ENCODE measurements at regions not wholly inside any gene's neighbourhood (a gene's known extent, or its start where the extent isn't known, plus 50 kb on each side); places are given as distances from the start of the nearest gene placed in this dataset.
A peak's percentile ranks its signal among the peaks of the same experiment; 100 is the strongest.

- no peak for DNase-seq
Observed at GRCh38 chr14:49527221-49527620, 59.0 kb downstream of the RPS29 start.

- no peak for DNase-seq
Observed at GRCh38 chr14:49526101-49526500, 60.1 kb downstream of the RPS29 start.

GRCh38 chr14:49516286-49516685 is 69.9 kb downstream of the RPS29 start:
- DNase-seq, result no peak

- DNase-seq, result no peak
Observed at GRCh38 chr14:49512571-49512970, 73.6 kb downstream of the RPS29 start.

DNA sequence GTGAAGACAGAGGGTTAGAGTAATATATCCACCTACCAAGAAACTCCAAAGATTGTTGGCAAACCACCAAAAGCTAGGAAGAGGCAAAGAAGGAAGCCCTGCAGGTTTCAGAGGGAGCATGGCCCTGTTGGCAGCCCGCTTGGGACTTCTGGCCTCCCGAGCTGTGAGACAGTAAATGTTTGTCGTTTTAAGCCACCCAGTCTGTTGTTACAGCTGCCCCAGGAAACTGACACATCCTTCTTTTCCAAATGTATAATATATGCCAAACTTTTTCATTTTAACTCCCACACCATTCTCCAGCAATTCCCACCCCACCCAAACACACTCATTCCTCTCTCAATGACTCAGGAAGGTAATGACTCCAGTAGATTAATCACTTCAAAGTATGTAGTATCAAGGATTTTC is 74.0 kb downstream of the RPS29 start:
- peak; percentile 51 for DNase-seq

- DNase-seq, result no peak
Observed at GRCh38 chr14:49508124-49508523, 78.1 kb downstream of the RPS29 start.

GRCh38 chr14:49506650-49507049 is 79.5 kb downstream of the RPS29 start:
- DNase-seq, result no peak

DNA sequence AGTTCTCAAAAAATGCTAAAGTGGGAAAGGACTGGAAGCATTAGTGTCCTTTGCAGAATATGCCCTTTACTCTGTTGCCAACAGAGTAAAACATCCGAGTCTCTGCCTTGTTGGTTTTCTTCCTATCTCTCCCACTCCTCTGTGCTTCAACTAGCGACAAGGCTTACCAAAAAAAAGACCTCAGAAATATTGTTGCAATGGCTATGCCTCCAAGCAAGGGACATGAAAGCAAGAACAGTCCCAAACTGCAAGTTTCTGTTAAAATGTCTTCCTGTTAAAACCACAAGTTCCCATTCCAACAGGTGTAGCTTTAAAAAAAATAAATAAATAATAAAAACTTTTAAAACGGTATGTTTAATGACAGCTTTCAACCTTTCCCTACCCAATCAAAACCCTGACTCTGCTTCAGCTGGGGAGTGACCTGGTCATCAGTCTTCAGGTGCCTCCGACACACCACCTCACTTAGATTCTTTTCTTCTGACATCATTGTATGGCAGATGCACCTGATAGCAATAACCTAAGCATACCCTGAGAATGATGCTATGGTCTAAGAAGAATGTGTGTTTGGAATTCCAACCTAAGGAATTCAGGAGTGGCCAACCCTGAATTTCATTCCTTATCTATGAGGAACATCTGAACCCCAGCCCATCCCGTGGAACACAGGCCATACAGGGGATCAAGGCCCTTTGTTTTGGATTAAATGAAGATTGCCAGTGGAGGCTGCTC is 81.0 kb downstream of the RPS29 start:
- DNase-seq, result no peak

- peak; percentile 66 for DNase-seq
Observed at GRCh38 chr14:49497725-49498348, 88.3 kb downstream of the RPS29 start.

DNA sequence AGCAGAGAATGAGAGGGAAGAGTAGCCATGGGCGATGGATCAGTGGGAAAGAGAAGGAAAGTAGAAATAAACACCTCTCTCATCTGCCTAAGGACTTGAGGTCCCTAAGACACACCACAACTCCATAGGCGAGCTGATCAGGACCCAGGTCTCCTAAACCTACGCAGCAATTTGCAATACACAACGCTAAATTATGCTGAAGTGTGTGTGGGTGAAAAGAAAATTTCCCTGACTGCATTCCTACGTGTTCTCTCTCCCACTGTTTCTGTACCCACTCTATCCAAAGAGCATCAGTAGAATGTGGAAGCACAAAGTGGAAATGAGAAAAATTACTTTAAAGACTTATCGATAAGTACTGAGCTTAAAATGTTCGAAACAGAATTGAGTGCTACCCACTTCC is 88.9 kb downstream of the RPS29 start:
- no peak for DNase-seq

DNA sequence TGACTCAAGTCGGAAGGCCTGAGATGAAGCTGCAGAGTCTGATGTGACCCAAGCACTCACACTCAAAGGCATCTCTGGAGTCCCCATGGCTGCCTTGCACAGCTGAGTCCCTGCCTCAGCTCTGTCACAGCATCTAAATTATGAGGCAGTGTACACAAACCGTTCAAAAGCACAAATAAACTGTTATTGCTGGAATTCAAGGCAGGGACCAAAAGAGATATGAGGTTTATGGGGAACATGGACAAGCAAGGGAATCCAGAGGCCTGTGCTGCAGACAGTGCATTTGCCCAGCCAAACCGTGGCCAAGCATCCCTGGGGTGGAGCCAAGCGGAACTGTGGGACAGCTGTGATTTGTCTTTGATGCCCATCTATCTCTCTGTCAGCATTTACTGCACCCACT is 91.3 kb downstream of the RPS29 start:
- DNase-seq, result no peak

DNA sequence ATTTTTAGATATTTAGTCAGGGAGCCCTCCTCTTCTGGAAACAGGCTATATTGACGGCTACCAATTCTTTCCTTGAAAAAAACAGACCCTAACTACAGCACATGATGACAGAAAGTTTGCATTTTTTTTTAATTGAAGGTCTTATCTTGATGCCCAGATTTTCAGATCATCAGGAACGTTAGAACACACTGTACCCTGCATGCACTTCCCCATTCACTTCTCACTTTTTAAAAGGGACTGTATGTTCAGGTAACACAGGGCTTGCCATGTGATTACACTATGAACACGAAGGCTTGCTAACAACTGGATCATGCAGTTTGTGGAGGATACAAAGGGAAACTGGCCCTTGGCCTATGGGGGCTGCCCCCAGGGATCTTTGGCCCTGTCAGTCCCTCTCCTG is 92.6 kb downstream of the RPS29 start:
- no peak for DNase-seq

- no peak for DNase-seq
Observed at GRCh38 chr14:49492151-49492550, 94.0 kb downstream of the RPS29 start.

DNA sequence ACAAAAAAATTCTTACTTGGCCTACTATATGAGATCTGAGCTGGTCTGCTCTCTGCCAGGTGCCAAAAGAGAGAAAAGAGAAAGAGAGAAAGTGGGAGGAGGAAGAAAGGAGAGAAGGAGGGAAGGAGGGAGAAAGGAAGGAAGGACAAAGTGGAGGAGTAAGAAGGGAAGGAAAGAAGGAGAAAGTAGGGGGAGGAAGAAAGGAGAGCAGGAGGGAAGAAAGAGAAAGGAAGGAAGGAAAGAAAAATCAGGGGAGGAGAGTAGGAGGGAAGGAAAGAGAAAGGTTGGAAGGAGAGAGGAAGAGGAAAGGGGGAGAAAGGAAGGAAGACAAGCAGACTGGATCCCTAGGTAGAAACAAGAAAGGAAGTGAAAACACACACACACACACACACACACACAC is 96.8 kb downstream of the RPS29 start:
- DNase-seq, result no peak

- DNase-seq, result no peak
Observed at GRCh38 chr14:49487238-49487637, 98.9 kb downstream of the RPS29 start.

GRCh38 chr14:49485290-49485689 is 100.9 kb downstream of the RPS29 start:
- no peak for DNase-seq

- DNase-seq, result no peak
Observed at GRCh38 chr14:49484180-49484579, 102.0 kb downstream of the RPS29 start.

DNA sequence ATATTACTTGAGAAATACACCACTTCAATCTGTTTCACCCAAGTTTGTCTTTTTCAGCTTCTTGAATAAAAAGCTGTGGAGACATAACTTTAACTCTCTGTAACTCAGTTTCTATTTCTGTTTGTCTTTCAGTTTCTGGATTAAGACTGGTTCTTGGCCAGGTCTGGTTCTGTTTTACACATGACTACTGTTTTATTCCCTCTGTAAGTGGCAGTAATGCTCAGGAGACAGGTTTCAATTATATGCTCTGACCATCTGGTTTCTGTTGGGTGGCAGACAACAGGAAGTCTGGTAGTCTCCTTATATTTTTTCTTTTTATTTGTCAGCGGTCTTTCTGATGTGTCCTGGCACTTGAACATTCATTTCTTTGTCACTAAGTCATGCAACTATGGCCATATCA is 102.9 kb downstream of the RPS29 start:
- no peak for DNase-seq

DNA sequence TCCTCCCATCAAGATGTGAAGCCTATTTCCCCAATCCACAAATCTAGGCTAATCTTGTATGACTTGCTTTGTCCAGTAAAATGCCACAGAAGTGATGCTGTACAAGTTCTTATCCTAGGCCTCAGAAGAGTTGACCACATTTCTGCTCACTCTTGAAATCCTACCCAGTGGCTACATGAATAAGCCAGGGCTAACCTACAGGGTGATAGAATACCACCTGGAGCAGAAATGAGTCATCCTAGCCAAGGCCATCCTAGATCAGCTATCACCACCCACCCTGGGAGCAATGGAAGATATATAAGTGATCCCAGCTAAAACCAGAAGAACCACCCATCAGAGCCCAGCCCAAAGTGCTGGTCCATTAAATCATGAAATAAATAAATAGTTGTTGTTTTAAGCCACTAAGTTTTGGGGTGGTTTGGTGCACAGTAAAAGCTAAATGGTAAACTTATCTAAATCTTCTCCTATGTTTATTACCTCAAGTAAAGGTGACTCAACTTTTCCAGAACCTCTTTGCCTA is 105.1 kb downstream of the RPS29 start:
- no peak for DNase-seq

GRCh38 chr14:49480053-49480760 is 106.0 kb downstream of the RPS29 start:
- DNase-seq, result no peak

DNA sequence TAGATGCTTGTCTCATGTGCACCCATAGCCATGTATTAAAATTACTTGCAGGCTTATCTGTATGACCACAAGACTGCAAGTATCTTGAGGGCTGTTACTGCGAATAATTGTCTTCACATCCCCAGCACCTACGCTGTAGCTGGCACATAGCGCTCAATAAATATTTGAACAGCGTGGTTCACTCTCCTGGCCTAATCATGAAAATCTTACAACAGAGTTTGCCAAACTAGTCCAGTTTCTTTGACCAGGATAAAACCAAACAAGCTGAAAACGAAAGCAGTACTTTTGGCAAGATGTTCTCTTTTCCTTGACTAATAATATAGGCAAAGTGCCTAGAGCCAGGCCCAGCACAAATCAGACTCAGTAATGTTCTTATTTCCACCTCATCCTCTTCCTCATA is 106.7 kb downstream of the RPS29 start:
- no peak for DNase-seq

DNA sequence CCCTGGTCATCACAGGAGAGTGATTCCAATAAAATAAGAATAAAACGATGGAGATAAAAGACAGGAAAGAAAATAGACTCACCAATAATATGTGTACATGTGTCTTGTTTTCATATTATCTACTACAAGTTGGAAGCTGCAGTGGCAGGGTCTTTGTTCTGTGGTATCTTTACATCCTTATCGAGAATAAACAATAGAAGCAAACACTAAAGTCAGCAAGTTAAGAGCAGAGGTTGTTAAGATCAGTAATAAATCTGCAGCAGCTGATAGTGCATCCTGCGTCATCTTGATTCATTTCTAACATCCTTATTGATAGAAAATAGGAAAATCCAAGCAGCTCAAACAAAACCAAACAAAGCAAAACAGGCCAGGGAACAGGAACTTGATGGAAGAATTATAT is 107.4 kb downstream of the RPS29 start:
- DNase-seq, result no peak

- DNase-seq, result no peak
Observed at GRCh38 chr14:49467091-49467490, 119.1 kb downstream of the RPS29 start.

GRCh38 chr14:49464885-49465284 is 121.3 kb downstream of the RPS29 start:
- DNase-seq, result no peak

All from fibroblast of skin of scalp (primary cell).